ENCODE measurements at regions not wholly inside any gene's neighbourhood (a gene's known extent, or its start where the extent isn't known, plus 50 kb on each side); places are given as distances from the start of the nearest gene placed in this dataset.

GRCh38 chr9:118302721-118303120, 598.5 kb downstream of the TLR4 start:
- TF ChIP-seq EP300 (IDR thresholded peaks at IDR 0.05), result no peak
- TF ChIP-seq POLR2A (IDR thresholded peaks at IDR 0.05), result no peak
- no peak for TF ChIP-seq POLR2AphosphoS5 (IDR thresholded peaks at IDR 0.05)
- no peak for TF ChIP-seq CTCF (IDR thresholded peaks at IDR 0.05)
- no peak overlapping the region for H3K27ac ChIP-seq
- 78 to 85% methylated on average over 2 of the region's 2 CpGs for WGBS, 2 donors
- no peaks in the 10 kb centered on the region for H3K9me3 ChIP-seq
- H3K4me1 ChIP-seq, result no peaks in the 10 kb centered on the region
- intact Hi-C loops (cut with DNase I), result no loop called here
- no peaks in the 10 kb centered on the region for H3K27me3 ChIP-seq
- H3K36me3 ChIP-seq, result no peaks in the 10 kb centered on the region
- no peak for DNase-seq
- no peak overlapping the region for H3K4me3 ChIP-seq

GRCh38 chr9:118303216-118303615, 599.0 kb downstream of the TLR4 start:
- Histone ChIP-seq H3K27ac (no peak overlapping the region), H3K27me3 (no peaks in the 10 kb centered on the region), H3K4me3 (no peak overlapping the region), H3K36me3 (no peaks in the 10 kb centered on the region), H3K9me3 (no peaks in the 10 kb centered on the region), H3K4me1 (no peaks in the 10 kb centered on the region)
- 59 to 75% methylated on average over 3 of the region's 3 CpGs for WGBS, 2 donors
- DNase-seq, result no peak
- no peak for TF ChIP-seq POLR2A (IDR thresholded peaks at IDR 0.05)
- TF ChIP-seq CTCF (IDR thresholded peaks at IDR 0.05), result no peak
- TF ChIP-seq POLR2AphosphoS5 (IDR thresholded peaks at IDR 0.05), result no peak
- no peak for TF ChIP-seq EP300 (IDR thresholded peaks at IDR 0.05)
- intact Hi-C loops (cut with DNase I), result no loop called here

- Histone ChIP-seq H3K36me3 (no peaks in the 10 kb centered on the region), H3K27ac (no peak overlapping the region), H3K4me3 (no peak overlapping the region), H3K4me1 (no peaks in the 10 kb centered on the region), H3K9me3 (no peaks in the 10 kb centered on the region), H3K27me3 (no peaks in the 10 kb centered on the region)
- no peak for TF ChIP-seq EP300 (IDR thresholded peaks at IDR 0.05)
- no peak for TF ChIP-seq POLR2AphosphoS5 (IDR thresholded peaks at IDR 0.05)
- TF ChIP-seq POLR2A (IDR thresholded peaks at IDR 0.05), result no peak
- TF ChIP-seq CTCF (IDR thresholded peaks at IDR 0.05), result no peak
- intact Hi-C loops (cut with DNase I), result no loop called here
- DNase-seq, result no peak
- WGBS, 2 donors, result 62 to 69% methylated on average over 1 of the region's 1 CpG
These were observed 601.1 kb downstream of the TLR4 start for GRCh38 chr9:118305331-118305730.

GRCh38 chr9:118306801-118307200, 602.6 kb downstream of the TLR4 start:
- Histone ChIP-seq H3K9me3 (no peaks in the 10 kb centered on the region), H3K27ac (no peak overlapping the region), H3K27me3 (no peaks in the 10 kb centered on the region), H3K36me3 (no peaks in the 10 kb centered on the region), H3K4me1 (no peaks in the 10 kb centered on the region), H3K4me3 (no peak overlapping the region)
- 67 to 68% methylated on average over 3 of the region's 3 CpGs for WGBS, 2 donors
- no peak for TF ChIP-seq CTCF (IDR thresholded peaks at IDR 0.05)
- TF ChIP-seq EP300 (IDR thresholded peaks at IDR 0.05), result no peak
- no peak for TF ChIP-seq POLR2AphosphoS5 (IDR thresholded peaks at IDR 0.05)
- TF ChIP-seq POLR2A (IDR thresholded peaks at IDR 0.05), result no peak
- intact Hi-C loops (cut with DNase I), result no loop called here
- no peak for DNase-seq

GRCh38 chr9:118313965-118314364, 609.8 kb downstream of the TLR4 start:
- Histone ChIP-seq H3K36me3 (no peaks in the 10 kb centered on the region), H3K4me3 (no peak overlapping the region), H3K27ac (no peak overlapping the region), H3K9me3 (no peaks in the 10 kb centered on the region), H3K4me1 (no peaks in the 10 kb centered on the region), H3K27me3 (no peaks in the 10 kb centered on the region)
- no peak for TF ChIP-seq EP300 (IDR thresholded peaks at IDR 0.05)
- TF ChIP-seq POLR2A (IDR thresholded peaks at IDR 0.05), result no peak
- TF ChIP-seq POLR2AphosphoS5 (IDR thresholded peaks at IDR 0.05), result no peak
- no peak for TF ChIP-seq CTCF (IDR thresholded peaks at IDR 0.05)
- intact Hi-C loops (cut with DNase I), result no loop called here
- DNase-seq, result no peak
- WGBS, 2 donors, result 78 to 79% methylated on average over 3 of the region's 3 CpGs
